SJSA1 (cell line): ENCODE measurements at regions not wholly inside any gene's neighbourhood (a gene's known extent, or its start where the extent isn't known, plus 50 kb on each side); places are given as distances from the start of the nearest gene placed in this dataset.

Experiments
- DNase-seq, 2 experiments: peaks; one replicate each; pipeline ENCODE4 v3.0.0-alpha.2; 2015 to 2020; ENCODE audit warnings: low spot score in 2 of 2, low read depth in 1 of 2
- H3K27ac ChIP-seq: fragments of 250-450 bp; sonication (Bioruptor Pico); 2 replicates; pipeline ENCODE4 v1.5.1; 2020; ENCODE audit warnings: mild to moderate bottlenecking, moderate library complexity
- H3K27me3 ChIP-seq: fragments of 250-450 bp; sonication (Bioruptor Pico); replicated peaks from 2 replicates; pipeline ENCODE4 v1.5.1; 2020; ENCODE audit warnings: mild to moderate bottlenecking, moderate library complexity
- H3K36me3 ChIP-seq: fragments of 250-450 bp; sonication (Bioruptor Pico); 2 replicates; pipeline ENCODE4 v1.5.1; 2020; ENCODE audit warnings: mild to moderate bottlenecking
- H3K4me1 ChIP-seq: fragments of 250-450 bp; sonication (Bioruptor Pico); replicated peaks from 2 replicates; pipeline ENCODE4 v1.6.1; 2021; ENCODE audit warnings: mild to moderate bottlenecking
- H3K4me3 ChIP-seq: fragments of 250-450 bp; sonication (Bioruptor Pico); 2 replicates; pipeline ENCODE4 v1.5.1; 2020; ENCODE audit warnings: mild to moderate bottlenecking
- H3K9me3 ChIP-seq: fragments of 250-450 bp; sonication (Bioruptor Pico); replicated peaks from 2 replicates; pipeline ENCODE4 v1.5.1; 2020; ENCODE audit warnings: mild to moderate bottlenecking

GRCh38 chr2:16254356-16254965 lies 314.1 kb downstream of the MYCN start:
- Histone ChIP-seq H3K36me3 (no peaks in the 10 kb centered on the region), H3K4me3 (no peak overlapping the region), H3K9me3 (no peaks in the 10 kb centered on the region), H3K27me3 (no peaks in the 10 kb centered on the region), H3K4me1 (no peaks in the 10 kb centered on the region), H3K27ac (no peak overlapping the region)
- DNase-seq, result no peak

GRCh38 chr2:16253291-16253690 lies 312.9 kb downstream of the MYCN start:
- DNase-seq, result no peak

GRCh38 chr2:16252891-16253290 lies 312.5 kb downstream of the MYCN start:
- Histone ChIP-seq H3K9me3 (no peaks in the 10 kb centered on the region), H3K4me1 (no peaks in the 10 kb centered on the region), H3K27me3 (no peaks in the 10 kb centered on the region), H3K36me3 (no peaks in the 10 kb centered on the region), H3K4me3 (no peak overlapping the region), H3K27ac (no peak overlapping the region)
- DNase-seq, result no peak

More at GRCh38 chr2:16253291-16253690, 312.9 kb downstream of the MYCN start:
- Histone ChIP-seq H3K27ac (no peak overlapping the region), H3K27me3 (no peaks in the 10 kb centered on the region), H3K9me3 (no peaks in the 10 kb centered on the region), H3K36me3 (no peaks in the 10 kb centered on the region), H3K4me1 (no peaks in the 10 kb centered on the region), H3K4me3 (no peak overlapping the region)

DNA sequence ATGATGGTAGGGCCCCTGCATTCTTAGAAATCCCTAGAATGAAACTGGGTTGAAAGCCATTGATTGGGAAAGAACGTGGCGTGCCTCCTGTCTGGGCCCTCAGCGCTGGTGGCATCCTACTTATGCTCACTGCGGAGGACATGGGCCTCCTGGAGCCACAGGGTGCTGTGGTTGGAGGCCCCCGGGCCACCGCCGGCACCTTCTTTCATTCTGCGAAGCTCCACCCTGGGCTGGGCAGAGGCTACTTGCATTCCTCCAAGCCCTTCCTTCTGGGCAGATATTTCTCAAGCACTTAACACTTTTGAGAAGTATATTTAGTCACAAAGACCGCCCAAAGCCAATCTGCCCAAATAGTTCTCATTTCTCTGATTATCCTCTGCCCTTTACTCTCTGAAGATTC lies 311.9 kb downstream of the MYCN start:
- Histone ChIP-seq H3K4me1 (no peaks in the 10 kb centered on the region), H3K27me3 (no peaks in the 10 kb centered on the region), H3K36me3 (no peaks in the 10 kb centered on the region), H3K27ac (no peak overlapping the region), H3K9me3 (no peaks in the 10 kb centered on the region), H3K4me3 (no peak overlapping the region)
- no peak for DNase-seq

GRCh38 chr2:16251511-16252225 lies 311.3 kb downstream of the MYCN start:
- no peak for DNase-seq
- Histone ChIP-seq H3K27ac (no peak overlapping the region), H3K4me3 (no peak overlapping the region), H3K36me3 (no peaks in the 10 kb centered on the region), H3K4me1 (no peaks in the 10 kb centered on the region), H3K27me3 (no peaks in the 10 kb centered on the region), H3K9me3 (no peaks in the 10 kb centered on the region)

DNA sequence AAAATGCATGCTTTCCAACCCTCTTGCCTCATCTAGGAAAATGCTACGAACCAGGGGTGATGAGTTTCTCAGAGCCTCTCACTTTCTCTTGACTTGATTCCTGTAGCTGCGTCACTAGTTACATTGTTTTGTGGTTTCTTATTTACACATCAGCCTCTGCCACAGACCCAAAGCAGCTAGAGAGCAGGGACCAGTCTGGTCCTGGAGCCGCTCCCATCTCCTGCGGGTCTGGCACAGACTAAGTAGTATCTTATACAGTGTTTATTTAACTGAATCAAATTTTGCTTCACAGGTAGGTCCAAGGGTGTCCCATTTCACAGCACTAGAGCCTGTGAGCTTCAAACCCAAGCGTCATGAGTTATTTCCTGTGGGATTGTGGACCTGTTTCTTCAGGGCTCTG lies 310.5 kb downstream of the MYCN start:
- Histone ChIP-seq H3K36me3 (no peaks in the 10 kb centered on the region), H3K4me1 (no peaks in the 10 kb centered on the region), H3K4me3 (no peak overlapping the region), H3K27ac (no peak overlapping the region), H3K9me3 (no peaks in the 10 kb centered on the region), H3K27me3 (no peaks in the 10 kb centered on the region)
- no peak for DNase-seq

DNA sequence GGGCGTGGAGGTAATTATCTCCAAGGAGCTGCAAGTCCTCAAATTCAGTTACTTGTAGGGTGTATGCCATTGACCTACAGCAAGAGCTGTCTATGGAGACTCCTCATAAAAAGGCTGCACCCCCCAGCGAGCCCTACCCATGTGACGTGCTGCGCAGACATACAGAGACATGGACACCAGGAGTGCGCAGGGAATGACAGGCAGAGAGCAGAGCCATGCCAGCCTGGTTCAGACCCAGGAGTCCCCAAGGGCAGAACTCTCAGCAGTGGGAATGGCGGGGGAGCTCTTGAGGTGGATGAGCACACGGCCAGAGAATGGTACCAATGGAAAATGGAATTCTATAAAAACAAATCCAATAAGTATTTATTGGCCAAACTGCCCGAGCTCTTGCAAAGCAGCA lies 310.1 kb downstream of the MYCN start:
- no peaks in the 10 kb centered on the region for H3K36me3 ChIP-seq
- DNase-seq, result no peak
- no peaks in the 10 kb centered on the region for H3K27me3 ChIP-seq
- H3K4me1 ChIP-seq, result no peaks in the 10 kb centered on the region
- no peaks in the 10 kb centered on the region for H3K9me3 ChIP-seq
- no peak overlapping the region for H3K4me3 ChIP-seq
- H3K27ac ChIP-seq, result no peak overlapping the region

DNA sequence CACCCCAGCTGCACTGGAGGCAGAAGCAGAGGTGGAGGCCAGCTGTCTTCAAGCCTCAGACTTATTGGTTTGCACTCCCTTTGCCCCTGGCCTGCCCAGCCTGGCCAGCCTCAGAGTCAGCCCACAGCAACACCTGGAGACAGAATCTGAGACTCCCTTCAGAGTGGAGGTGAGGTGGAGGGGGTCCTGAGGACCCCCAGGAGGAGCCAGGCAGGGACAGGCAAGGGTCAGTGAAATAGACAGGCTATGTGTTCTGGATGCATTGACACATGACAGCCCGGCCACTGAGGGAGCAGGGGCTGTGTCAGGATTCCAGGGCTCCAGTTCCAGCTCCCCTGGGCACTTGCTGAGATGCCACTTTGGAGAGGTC lies 309.7 kb downstream of the MYCN start:
- no peaks in the 10 kb centered on the region for H3K9me3 ChIP-seq
- DNase-seq, result no peak

GRCh38 chr2:16249246-16250055 lies 309.1 kb downstream of the MYCN start:
- H3K4me1 ChIP-seq, result no peaks in the 10 kb centered on the region
- H3K27me3 ChIP-seq, result no peaks in the 10 kb centered on the region
- no peak overlapping the region for H3K27ac ChIP-seq
- H3K4me3 ChIP-seq, result no peak overlapping the region
- DNase-seq, result no peak
- no peaks in the 10 kb centered on the region for H3K36me3 ChIP-seq
- H3K9me3 ChIP-seq, result no peaks in the 10 kb centered on the region

More for the DNA sequence above, 309.7 kb downstream of the MYCN start:
- Histone ChIP-seq H3K36me3 (no peaks in the 10 kb centered on the region), H3K4me1 (no peaks in the 10 kb centered on the region), H3K27me3 (no peaks in the 10 kb centered on the region), H3K27ac (no peak overlapping the region), H3K4me3 (no peak overlapping the region)

DNA sequence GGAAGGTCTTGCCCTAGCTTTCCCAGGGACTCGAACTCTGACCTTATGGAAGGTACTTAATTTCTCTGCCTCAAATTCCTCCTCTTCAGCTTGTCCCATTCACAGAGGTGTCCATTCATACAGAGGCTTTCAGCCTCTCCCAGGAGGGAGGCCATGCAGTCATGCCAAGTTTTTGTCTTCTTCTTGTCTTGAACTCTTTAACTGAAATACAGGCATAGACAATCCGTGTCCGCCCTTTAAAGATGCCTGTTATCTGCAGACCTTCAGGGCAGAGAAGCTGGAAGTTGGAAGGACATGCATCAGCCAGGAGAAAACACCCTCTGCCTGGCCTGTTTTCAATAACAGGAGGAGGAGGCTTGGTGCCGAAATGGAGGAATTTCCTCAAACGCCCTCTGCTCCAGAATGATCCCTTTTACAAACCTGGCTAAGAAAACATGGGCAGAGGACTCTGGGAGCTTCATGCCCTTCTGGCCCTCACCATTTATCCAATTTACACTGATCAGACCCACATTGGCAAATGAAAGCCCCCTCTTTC lies 308.3 kb downstream of the MYCN start:
- Histone ChIP-seq H3K4me1 (no peaks in the 10 kb centered on the region), H3K4me3 (no peak overlapping the region), H3K9me3 (no peaks in the 10 kb centered on the region), H3K36me3 (no peaks in the 10 kb centered on the region), H3K27me3 (no peaks in the 10 kb centered on the region), H3K27ac (no peak overlapping the region)
- no peak for DNase-seq

GRCh38 chr2:16247326-16248122 lies 307.2 kb downstream of the MYCN start:
- Histone ChIP-seq H3K9me3 (no peaks in the 10 kb centered on the region), H3K27ac (no peak overlapping the region), H3K27me3 (no peaks in the 10 kb centered on the region)

DNA sequence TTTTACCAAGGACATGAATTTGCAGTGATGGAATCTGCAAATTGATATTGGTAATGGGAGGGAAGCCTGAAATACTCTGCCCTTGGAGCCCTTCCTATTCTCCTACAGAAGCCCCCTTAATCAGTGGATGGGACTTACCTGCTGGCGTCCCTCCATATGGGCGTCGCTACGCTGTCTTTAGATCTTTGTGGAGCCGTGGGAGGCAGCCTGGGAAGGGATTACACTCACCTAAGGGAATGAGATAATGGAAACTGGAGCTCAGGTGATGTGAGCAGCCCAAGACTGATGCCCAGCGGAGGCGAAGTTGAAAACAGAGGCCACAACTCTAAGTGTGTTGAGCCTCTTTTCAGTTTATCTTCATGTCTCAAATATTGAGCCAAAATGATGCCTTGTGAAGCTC lies 306.6 kb downstream of the MYCN start:
- H3K36me3 ChIP-seq, result no peaks in the 10 kb centered on the region
- no peak for DNase-seq
- no peaks in the 10 kb centered on the region for H3K4me1 ChIP-seq
- no peak overlapping the region for H3K27ac ChIP-seq
- H3K27me3 ChIP-seq, result no peaks in the 10 kb centered on the region
- no peaks in the 10 kb centered on the region for H3K9me3 ChIP-seq
- H3K4me3 ChIP-seq, result no peak overlapping the region

More at GRCh38 chr2:16247326-16248122, 307.2 kb downstream of the MYCN start:
- H3K36me3 ChIP-seq, result no peaks in the 10 kb centered on the region
- no peak overlapping the region for H3K4me3 ChIP-seq
- H3K4me1 ChIP-seq, result no peaks in the 10 kb centered on the region
- DNase-seq, result no peak

- no peak overlapping the region for H3K4me3 ChIP-seq
- H3K4me1 ChIP-seq, result no peaks in the 10 kb centered on the region
- no peaks in the 10 kb centered on the region for H3K36me3 ChIP-seq
- DNase-seq, result no peak
- no peak overlapping the region for H3K27ac ChIP-seq
- no peaks in the 10 kb centered on the region for H3K9me3 ChIP-seq
- H3K27me3 ChIP-seq, result no peaks in the 10 kb centered on the region
These were observed 306.0 kb downstream of the MYCN start for GRCh38 chr2:16246281-16246850.
